Panc1 (cell line): ENCODE measurements at regions not wholly inside any gene's neighbourhood (a gene's known extent, or its start where the extent isn't known, plus 50 kb on each side); places are given as distances from the start of the nearest gene placed in this dataset.

Experiments used
- CTCF ChIP-seq: fragments of 450-650 bp; IDR thresholded peaks from 2 replicates; pipeline ENCODE4 v1.5.1; 2017; ENCODE audit warnings: mild to moderate bottlenecking
- POLR2AphosphoS5 ChIP-seq: IDR thresholded peaks from 2 replicates; pipeline ENCODE4 v1.6.1; 2012; ENCODE audit warnings: mild to moderate bottlenecking, low read depth, low read length, moderate library complexity
- REST ChIP-seq, 2 experiments: IDR thresholded peaks; 2 replicates each; pipeline ENCODE4 v1.6.1; 2011 to 2012; ENCODE audit warnings: low read depth in 2 of 2, control low read depth in 1 of 2, low read length in 1 of 2, mild to moderate bottlenecking in 1 of 2, moderate library complexity in 1 of 2; ENCODE audit not compliant: insufficient read depth in 1 of 2
- SIN3A ChIP-seq: IDR thresholded peaks from 2 replicates; pipeline ENCODE4 v1.6.1; 2012; ENCODE audit warnings: low read depth, mild to moderate bottlenecking, low read length, moderate library complexity, borderline replicate concordance; ENCODE audit not compliant: insufficient read depth
- TCF7L2 ChIP-seq: IDR thresholded peaks from 2 replicates; pipeline ENCODE4 v1.6.1; 2011; ENCODE audit warnings: mild to moderate bottlenecking, low read depth, low read length, inconsistent platforms

- no peak for TF ChIP-seq CTCF
- no peak for TF ChIP-seq REST (IDR thresholded peaks at IDR 0.05; ENCODE audit: insufficient read depth in 1 of 2, low read depth in 2 of 2, low read length in 1 of 2)
- no peak for TF ChIP-seq POLR2AphosphoS5
- no peak for TF ChIP-seq SIN3A
- no peak for TF ChIP-seq TCF7L2
Observed at GRCh38 chr12:88986056-88986455, 366.2 kb downstream of the DUSP6 start.
